H1 (cell line): ENCODE measurements at regions not wholly inside any gene's neighbourhood (a gene's known extent, or its start where the extent isn't known, plus 50 kb on each side); places are given as distances from the start of the nearest gene placed in this dataset.

ENCODE experiments used
- BACH1 ChIP-seq: IDR thresholded peaks from 2 replicates; pipeline ENCODE4 v1.6.1; 2012; ENCODE audit warnings: low read length, improper control_type of control experiment
- CHD7 ChIP-seq: fragments of 300-600 bp; sonication (generic); IDR thresholded peaks from 2 replicates; pipeline ENCODE4 v1.7.1; 2012; ENCODE audit warnings: low read length, moderate library complexity, mild to moderate bottlenecking, inconsistent platforms; ENCODE audit not compliant: insufficient replicate concordance
- JUND ChIP-seq: IDR thresholded peaks from 2 replicates; pipeline ENCODE4 v1.6.1; 2011; ENCODE audit warnings: mild to moderate bottlenecking, improper control_type of control experiment, low read length
- MAFK ChIP-seq: IDR thresholded peaks from 2 replicates; pipeline ENCODE4 v1.6.1; 2012; ENCODE audit warnings: low read depth, mild to moderate bottlenecking, improper control_type of control experiment, low read length
- SAP30 ChIP-seq: fragments of 300-600 bp; sonication (generic); IDR thresholded peaks from 2 replicates; pipeline ENCODE4 v1.7.1; 2012; ENCODE audit warnings: low read length, moderate library complexity, mild to moderate bottlenecking, inconsistent platforms; ENCODE audit not compliant: insufficient read depth, insufficient replicate concordance
- SP1 ChIP-seq: IDR thresholded peaks from 2 replicates; pipeline ENCODE4 v1.6.1; 2011; ENCODE audit warnings: low read depth, low read length
- SUZ12 ChIP-seq: fragments of 200-600 bp; sonication (generic); IDR thresholded peaks from 2 replicates; pipeline ENCODE4 v1.6.1; 2012; ENCODE audit warnings: mild to moderate bottlenecking, inconsistent platforms, low read length, moderate library complexity, mixed read lengths
- TAF7 ChIP-seq: optimal IDR thresholded peaks from 2 replicates; pipeline ENCODE3; 2011; ENCODE audit warnings: low read depth, mild to moderate bottlenecking, inconsistent platforms, low read length, moderate library complexity, borderline replicate concordance
- TEAD4 ChIP-seq: IDR thresholded peaks from 2 replicates; pipeline ENCODE4 v1.6.1; 2012; ENCODE audit warnings: low read depth, low read length, inconsistent platforms, mixed read lengths
- YY1 ChIP-seq: IDR thresholded peaks from 2 replicates; pipeline ENCODE4 v1.6.1; 2011; ENCODE audit warnings: low read depth, mild to moderate bottlenecking, low read length

GRCh38 chr6:63442870-63443269, 123.1 kb upstream of the LGSN start (continued):
- TF ChIP-seq CHD7: no peak
- no peak for TF ChIP-seq TEAD4
- TF ChIP-seq SUZ12: no peak
- TF ChIP-seq YY1: no peak
- no peak for TF ChIP-seq SP1
- no peak for TF ChIP-seq MAFK
- no peak for TF ChIP-seq BACH1
- no peak for TF ChIP-seq SAP30
- TF ChIP-seq JUND: no peak
- TF ChIP-seq TAF7: no peak
- TF ChIP-seq, all 59 proteins: peak for 0
